GM19372 (cell line): ENCODE measurements at regions not wholly inside any gene's neighbourhood (a gene's known extent, or its start where the extent isn't known, plus 50 kb on each side); places are given as distances from the start of the nearest gene placed in this dataset.

Source experiments
- ATAC-seq: cut with Tn5 transposase; IDR thresholded peaks from one replicate; pipeline ENCODE4 v1.9.1; 2021; ENCODE audit warnings: mild to moderate bottlenecking, low read depth, moderate library complexity; ENCODE audit not compliant: unreplicated experiment

DNA sequence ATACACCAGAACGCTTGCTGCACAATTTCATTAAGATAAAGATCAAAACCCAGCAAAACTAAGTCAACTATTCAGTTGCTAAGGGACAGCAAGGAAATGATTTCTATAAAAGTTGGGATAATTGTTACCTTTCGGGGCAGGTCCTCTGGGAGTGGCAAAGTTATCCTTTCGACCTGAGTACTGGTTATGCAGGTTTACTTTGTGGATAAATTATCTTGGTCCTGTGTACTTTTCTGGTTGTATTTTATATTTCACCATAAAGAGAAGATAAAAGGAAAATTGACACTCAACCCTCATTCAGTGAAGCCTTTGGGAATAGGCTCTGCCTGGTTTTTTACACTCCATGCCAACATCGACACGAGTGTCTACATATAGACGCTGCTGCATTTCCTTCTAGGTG lies 146.5 kb downstream of the SYK start:
- no peak for ATAC-seq

DNA sequence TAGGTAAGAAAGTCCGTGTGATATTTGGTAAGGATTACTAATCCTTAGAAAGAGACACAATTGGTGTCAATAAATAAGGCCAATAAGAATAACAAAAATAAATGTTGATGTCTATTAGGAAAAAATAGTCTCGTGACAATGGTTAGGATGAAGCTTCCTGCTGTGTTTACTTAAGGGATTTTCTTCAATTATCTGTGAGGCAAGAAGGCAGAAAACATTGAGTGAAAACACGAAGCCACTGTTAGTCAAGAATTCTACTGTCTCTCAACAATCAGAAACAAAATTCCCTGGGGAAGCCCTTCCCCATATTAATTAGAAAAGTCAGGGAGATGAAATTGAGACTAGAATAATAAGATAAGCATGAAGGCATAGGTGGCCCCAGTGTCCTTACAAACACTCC lies 149.0 kb downstream of the SYK start:
- ATAC-seq, result no peak

DNA sequence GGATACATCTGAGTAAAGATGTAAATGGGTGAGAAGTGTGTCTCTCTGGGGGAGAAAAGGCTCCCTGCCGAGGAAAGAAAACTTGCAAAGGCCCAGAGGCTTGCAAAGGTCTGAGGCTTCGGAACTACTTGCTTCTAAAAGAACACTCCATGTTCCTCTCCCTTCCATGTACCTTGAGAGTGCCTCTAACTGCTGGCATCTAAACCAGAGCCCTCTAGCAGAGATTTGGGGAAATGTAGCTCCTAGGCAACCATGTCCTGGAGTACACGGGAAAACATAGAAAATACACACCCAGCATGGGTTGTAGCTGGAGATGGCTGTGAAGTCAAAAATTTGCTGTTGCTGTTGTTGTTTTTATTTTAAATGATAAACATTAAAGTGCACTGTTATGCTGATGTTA lies 151.6 kb downstream of the SYK start:
- ATAC-seq, result no peak

DNA sequence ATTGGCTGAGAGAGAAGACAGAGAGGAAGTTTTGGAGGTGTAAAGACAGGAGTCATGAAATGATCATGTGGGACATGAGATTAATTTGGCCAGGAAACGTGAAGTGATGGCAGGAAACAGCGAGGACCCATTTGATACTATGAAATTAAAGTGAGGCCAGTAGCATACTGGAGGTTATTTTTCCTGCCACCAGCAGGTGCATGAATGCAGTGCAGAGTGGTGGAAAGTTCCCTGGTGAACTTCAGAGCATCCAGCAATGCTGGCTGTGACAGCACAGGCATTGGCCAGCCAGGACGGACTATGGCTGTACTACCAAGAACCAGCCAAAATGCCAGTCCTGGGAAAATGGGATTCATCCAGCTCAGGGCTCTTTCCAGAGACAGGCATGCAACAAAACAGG lies 152.2 kb downstream of the SYK start:
- no peak for ATAC-seq

DNA sequence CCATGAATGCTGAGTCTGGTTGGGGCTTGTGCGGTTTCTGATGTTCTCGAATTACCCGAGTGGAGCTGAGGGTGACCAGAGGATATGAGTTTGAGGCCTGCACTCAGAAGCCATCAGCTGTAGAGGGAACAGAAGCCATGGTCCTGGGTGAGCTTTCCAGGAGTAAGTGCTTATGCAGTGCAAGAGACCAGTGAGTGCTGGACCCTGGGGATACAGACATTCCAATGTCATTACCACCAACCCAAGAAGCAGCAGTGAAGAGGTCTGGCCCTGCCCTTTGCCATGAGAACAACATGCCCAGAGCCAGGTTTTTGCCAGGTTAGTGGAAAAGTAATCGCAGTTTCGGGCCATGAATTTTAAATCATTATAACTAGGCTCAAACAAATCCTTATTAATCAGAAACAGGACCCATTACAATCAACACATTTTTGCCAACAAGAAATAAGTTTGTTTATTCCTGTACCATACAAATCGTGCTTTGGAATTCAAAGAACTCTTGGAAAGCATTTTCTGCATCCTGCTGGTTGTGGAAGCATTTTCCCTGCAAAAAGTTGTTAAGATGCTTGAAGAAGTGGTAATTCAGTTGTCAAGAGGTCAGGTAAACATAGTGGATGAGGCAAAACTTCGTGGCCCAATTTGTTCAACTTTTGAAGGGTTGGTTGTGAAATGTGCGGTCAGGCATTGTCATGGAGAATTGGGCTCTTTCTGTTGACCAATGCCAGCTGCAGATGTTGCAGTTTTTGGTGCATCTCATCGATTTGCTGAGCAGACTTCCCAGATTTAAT lies 154.6 kb downstream of the SYK start:
- no peak for ATAC-seq

DNA sequence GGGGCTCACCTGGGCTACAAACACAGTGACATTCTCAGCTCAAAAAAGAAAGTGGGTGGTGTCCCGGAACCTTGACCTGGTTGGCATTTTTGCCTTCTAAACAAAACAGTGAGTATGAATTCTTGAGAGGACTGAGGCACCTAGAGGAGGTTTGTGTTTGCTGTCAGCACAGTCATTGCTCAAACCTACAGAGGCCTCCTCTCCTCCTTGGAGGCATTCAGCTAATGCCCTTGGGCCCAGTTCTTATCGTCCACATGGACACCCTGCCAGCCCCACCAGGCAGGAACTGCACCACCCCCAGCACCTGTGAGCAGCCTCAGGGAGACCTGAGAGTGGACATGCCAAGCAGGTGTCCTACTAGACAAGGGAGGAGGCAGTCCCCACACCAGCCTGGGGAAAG lies 156.7 kb downstream of the SYK start:
- no peak for ATAC-seq

DNA sequence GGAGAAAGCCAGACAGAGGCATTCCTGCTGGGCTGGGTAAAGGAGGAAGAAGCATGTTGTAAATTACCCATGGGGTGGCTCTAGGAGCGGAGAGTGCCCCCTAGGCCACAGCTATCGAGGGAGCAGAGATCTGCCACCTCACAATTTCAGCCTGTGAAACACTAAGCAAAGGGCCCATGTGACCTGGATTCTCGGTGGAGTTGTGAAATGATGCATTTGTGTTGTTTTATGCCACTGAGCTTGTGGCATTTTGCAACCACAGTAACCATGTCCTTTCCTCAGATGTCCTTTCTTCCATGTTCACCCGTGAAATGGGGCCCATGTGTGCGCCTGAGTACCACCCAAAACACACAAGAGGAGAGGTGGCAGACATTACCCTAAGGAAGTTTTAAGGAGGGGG lies 159.3 kb downstream of the SYK start:
- no peak for ATAC-seq

DNA sequence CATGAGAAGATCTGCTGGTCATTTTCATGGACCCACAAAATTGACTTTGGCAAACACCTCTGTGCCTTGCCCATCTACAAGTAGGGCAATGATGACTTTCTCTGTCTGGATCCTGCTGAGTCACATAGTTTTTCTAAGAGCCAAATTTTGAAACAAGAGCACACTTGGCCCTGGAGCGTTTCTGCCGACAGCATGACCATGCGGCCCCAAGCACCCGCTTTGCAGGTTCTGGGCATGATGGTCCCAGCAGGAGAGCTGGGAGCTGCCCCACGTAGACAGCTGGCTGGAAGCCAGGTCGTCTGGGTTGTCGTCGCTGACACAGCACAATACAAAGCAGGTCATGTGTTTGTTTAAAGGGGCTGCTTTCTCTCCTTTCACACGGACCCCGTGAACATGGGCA lies 159.8 kb downstream of the SYK start:
- no peak for ATAC-seq

DNA sequence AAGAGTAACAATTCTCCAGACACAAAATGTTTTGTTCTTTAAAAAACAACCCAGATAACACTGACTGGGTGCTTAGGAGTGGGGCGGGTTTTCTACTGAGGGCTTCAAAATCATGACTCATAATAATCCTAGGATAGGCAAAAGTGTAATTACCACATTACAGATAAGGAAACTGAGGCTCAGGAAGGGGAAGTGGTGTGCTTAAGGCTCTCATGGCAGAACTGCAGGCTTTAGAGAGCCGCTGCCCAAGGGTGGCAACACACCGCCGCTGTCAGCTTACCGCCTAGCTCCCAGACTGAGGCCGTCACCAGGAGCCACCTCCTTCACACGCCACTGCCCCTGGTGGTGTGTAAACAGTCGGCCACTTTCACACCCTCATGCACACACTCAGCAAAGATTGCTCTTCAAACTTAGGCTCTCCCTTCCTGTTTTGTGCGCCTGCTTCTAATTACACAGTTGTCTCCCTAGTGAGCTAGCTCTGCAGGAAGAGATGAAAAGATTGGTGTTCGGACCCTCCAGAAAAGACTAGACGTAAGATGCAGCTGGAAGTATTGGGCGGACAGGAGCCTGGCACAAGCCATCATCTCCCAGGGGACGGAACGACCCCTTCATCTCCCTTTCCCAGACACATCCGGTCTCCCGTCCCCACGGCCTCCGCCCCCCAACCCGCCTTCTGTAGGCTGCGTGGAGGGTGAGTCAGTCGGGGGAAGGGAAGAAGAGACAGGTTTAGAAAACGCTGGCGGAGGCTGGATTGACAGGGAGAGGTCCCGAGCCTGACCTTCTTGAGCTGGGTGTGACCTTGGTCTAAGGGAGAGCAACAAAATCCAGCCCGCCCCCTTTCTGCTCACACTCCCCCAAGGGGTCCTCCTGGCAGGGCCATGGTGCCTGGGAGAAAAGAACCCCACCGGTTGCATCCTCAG lies 162.7 kb downstream of the SYK start:
- no peak for ATAC-seq

DNA sequence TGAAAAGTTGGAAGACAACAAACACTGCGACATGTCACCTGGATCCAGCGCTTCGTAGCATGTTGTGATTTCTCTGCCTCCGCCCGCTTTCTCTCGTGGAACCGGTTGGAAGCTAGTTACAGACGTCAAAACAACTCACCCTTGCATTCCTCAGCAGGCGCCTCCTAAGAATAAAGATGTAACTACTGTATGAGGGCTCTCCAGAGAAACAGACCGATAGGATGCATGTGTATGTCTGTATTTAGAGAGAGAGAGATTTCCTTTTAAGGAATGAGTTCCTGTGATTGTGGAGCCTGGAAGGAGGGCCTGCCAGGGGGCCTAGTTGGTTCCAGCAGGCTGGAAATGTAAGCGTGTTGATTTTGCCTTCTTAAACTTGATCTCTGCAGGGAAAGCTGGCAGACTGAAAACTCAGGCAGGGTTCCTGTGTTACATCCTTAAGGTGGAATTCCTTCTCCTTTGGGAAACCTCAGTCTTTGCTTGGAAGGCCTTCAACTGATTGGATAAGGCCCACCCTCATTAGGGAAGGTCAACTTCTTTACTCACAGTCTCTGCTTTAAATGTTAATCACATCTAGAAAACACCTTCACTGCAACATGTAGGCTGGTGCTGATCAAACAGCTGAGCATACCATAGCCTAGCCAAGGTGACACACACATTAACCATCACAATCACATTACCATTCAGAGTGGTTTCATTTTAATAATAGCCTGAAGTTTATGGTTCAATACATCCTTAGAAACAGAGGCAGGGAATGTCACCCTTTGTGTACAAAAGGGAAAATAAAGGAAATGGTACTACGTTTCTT lies 163.8 kb downstream of the SYK start:
- no peak for ATAC-seq

DNA sequence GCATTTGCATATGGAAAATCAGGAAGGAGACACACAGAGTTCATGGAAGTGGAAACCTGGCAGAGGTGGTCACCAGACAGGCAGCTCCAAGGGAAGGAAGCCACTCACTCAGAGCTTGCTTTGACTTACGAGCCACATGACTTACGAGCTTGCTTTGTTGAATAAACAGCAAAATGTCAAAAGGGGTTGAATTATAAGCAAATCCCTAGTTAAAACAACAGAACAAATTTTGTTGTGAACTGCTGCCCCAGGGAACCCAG lies 164.3 kb downstream of the SYK start:
- no peak for ATAC-seq

DNA sequence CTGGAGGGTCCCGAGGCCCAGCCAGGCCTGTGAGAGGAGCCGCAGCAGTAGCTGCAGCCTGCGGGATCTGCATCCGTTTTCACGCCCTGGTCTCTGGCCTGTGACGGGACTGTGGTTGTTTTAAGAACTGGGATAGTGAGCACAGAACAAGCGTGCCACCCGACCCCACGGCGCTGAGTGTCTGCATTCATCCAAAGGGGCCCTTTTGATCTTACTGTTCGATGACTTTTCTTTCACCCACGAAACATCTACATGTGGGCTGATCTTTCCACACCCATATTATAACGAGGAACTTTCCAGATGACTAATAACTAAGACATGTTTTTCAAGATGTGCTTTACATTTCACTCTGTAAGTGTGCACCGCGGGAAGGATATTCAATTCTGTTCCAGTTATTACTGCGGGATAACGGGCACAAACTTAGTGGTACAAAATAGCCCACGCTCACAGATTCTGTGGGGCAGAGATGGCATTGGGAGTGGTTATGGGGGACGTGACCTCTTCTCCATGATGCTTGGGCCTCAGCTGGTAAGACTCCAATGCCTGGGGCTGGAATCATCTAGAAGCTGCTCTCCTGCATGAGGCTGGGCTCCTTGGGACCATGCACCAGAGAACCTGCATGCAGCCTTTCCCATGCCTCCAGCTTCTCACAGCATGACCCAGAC lies 165.0 kb downstream of the SYK start:
- ATAC-seq, result no peak

DNA sequence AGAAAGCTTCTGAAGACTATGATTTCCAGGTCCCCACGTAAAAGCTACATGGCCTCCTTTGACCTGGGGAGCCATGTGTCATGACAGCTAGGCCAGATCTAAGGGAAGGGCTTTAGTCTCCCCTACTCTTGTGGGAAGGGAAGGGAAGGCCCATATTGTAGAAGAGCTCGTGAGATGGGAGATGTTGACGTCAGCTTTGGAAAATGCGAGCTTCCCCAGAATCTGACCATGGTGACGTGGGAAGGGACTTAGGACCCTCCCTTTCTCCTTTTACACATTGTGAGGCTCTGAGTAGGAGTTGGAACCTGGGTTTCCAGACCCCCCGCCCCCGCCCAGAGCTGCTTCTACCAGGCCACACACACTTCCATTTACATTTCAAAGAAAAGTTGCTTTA lies 165.5 kb downstream of the SYK start:
- ATAC-seq, result no peak

DNA sequence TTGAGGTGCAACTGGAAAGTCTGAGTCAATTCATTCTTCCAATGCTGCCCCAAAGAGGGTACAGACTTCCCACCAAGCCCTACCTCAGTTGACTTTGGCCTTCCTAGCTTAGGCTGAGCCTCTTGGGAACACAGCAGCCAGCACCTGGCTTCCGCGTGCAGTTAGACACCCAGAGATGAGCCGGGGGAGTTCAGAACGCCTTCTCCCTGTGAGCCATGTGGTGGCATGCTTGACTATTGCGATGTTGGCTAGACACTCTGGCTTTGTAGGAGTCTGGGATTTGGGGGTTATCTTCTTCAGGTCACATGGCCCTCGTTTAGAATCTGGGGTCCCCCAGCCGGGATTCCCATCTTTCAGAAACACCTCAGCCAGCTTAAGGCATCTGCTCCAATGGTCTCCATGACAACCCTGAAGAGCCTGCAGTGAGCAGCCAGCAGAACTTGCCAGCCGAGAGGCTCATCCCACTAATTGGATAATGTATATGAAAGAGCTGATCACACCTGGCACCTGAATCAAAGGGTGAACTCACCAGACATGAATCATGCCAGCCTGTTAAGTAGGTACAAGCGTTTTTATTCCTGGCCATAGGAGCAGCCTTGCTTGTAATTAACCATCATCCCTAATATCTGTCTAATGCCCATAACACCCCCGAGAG lies 167.5 kb downstream of the SYK start:
- ATAC-seq, result no peak

DNA sequence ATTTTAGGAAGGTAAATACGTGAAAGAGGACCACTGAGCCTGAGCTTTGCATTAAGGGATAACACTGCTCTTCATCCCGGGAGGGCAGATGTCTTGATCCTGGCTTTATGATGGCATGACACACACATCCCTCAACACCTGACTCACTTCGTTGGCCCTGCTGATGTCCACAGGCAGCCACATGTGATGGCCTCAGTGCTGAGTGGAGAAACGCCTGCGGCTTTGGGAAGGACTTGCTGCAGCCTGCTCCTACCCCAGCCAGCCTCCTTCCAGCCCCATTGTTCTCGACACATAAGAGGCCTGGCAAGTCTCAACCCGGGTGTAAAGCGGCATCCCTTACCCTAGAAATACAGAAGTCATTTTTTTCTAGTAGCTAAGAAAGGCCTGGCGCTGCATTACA lies 169.0 kb downstream of the SYK start:
- no peak for ATAC-seq

DNA sequence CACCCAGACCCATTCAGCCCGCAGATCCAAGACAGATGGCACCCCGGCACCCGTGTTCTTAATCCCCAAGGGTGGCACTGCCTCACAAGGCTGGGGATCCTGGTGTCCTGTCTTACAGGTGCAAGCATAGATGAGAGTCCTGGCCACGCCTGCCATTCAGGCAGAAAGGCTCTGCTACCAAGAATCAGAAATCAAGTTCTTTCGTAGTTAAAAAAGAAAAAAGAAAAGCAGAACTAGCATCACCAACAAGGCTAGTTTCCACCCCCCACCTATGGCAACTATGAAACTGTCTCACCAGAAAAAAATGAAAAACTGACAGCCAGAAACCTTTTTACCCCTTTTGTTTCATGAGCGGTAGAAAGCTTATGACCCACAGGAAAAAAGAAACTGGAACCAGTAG lies 170.4 kb downstream of the SYK start:
- ATAC-seq, result no peak

DNA sequence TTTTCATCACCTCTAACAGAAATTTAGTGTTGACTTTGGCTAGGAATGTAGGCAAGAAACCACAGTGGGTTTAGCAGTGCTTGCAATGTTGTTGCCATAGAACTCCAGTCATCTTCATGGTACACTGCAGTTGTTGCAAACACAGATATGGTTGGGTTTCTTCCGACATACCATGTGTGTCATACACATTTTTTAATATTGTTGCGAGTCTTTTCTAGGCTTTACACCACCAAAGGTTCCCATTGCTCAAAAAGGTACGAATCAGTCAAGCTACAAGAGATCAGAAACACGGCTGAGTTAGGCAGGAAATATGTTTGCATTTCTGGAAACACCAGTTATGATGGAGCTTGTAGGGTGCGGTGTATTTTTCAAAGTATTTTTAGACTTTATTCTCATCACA lies 172.4 kb downstream of the SYK start:
- ATAC-seq, result no peak

DNA sequence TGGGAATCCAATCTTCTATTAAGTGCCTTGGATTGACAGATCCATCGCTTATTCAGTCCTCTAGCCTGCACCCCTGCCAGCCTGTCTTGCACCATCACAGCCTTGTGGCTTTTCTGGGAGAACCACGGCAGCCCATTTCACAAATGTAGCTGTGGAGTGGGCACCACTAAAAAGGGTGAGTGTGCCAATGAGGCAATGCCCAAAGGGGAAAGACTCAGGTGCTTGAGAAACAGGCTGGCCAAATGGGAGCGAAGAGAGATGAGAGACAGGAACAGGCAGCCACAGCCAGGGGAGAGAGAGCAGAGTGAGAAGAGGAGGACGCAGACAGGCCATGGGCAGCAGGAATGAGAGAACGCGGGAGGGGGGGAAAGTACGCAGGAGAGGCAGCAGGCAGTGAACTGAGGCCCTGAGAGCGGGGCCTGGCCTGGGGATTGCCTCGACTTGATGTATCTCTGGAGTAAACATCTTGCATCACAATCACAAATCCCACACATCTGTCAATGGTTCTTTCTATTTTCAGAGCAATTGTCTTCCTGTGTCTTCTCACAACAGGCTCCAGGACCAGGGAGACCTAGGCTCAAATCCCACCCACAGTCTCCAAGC lies 173.1 kb downstream of the SYK start:
- ATAC-seq, result no peak

DNA sequence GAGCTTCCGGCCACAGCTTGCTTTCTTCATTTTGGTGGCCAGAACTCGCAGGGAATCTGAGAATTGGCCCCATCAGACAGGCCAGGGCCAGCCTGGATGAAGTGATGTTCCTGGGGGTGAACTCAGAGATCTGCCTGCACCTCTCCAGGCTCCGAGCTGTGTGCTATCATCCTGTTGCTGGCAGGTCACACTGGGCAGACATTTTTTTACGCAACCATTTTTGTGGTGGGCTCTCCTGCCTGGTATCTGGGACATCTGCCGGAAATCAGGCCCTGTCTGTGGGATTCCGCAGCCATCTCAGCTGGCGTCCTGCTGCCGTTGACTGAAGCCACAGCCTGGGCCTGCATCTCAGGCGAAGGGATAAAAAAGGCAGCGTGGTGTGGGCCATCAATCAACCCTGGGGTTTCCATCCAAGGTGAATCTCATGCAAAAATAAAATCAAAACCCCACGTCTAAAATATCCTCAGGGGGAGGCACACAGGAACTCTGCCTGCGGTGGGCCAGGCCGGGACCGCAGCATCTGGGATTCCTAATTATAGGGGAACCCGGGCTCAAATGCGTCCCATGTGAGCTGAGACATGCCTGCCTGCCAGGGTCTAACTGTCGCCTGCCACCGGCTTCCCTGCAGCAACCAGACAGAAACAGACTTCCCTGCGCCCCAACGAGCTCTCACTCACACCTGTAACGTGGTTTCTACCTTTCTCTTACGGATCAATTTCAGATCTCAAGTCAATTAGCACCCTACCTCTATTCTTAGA lies 174.3 kb downstream of the SYK start:
- no peak for ATAC-seq
